Keratinocyte (primary cell): ENCODE measurements at regions not wholly inside any gene's neighbourhood (a gene's known extent, or its start where the extent isn't known, plus 50 kb on each side); places are given as distances from the start of the nearest gene placed in this dataset.
"Not testable (repeated sequence)": the region's sequence is repeated elsewhere in the genome, so short reads cannot be mapped to it uniquely, and the experiment has no call there.

Source experiments
- DNase-seq: peaks from one replicate; pipeline ENCODE4 v3.0.0-alpha.2; 2011; ENCODE audit warnings: low read depth, missing footprints, low spot score
- FAIRE-seq: peaks from 2 replicates; lab custom pipeline; 2011; peaks lifted over from hg19 to GRCh38; lab: Jason Lieb, UNC
- H2AFZ ChIP-seq: 2 replicates; pipeline ENCODE4 v1.6.0; 2012; ENCODE audit warnings: low read length, control low read depth, inconsistent platforms; ENCODE audit not compliant: control insufficient read depth
- H3K27ac ChIP-seq: 2 replicates; pipeline ENCODE4 v1.5.1; 2011; ENCODE audit warnings: low read length; ENCODE audit not compliant: control insufficient read depth, insufficient read depth
- H3K27me3 ChIP-seq: 3 replicates; pipeline ENCODE4 v1.6.0; 2011; ENCODE audit warnings: low read length; ENCODE audit not compliant: control insufficient read depth, insufficient read depth; ENCODE audit errors: extremely low read depth
- H3K36me3 ChIP-seq, 2 experiments: 2 replicates in 1 of 2; 3 replicates in 1 of 2; pipeline ENCODE4 v1.5.1; 2011; ENCODE audit warnings: low read length in 2 of 2, mild to moderate bottlenecking in 1 of 2; ENCODE audit not compliant: control insufficient read depth in 2 of 2, insufficient read depth in 2 of 2; ENCODE audit errors: extremely low read depth in 1 of 2
- H3K4me1 ChIP-seq: 3 replicates; pipeline ENCODE4 v1.5.1; 2011; ENCODE audit warnings: low read length; ENCODE audit not compliant: control insufficient read depth, insufficient read depth; ENCODE audit errors: extremely low read depth
- H3K4me2 ChIP-seq: 3 replicates; pipeline ENCODE4 v1.6.0; 2011; ENCODE audit warnings: low read depth, low read length; ENCODE audit not compliant: control insufficient read depth, insufficient read depth; ENCODE audit errors: extremely low read depth
- H3K4me3 ChIP-seq, 3 experiments: fragments of 200-600 bp in 1 of 3; sonication (generic) in 1 of 3; 2 replicates in 2 of 3; 3 replicates in 1 of 3; pipeline ENCODE4 v1.5.1; 2011 to 2016; ENCODE audit warnings: low read length in 3 of 3, mild to moderate bottlenecking in 3 of 3, control low read depth in 2 of 3, inconsistent platforms in 1 of 3, low read depth in 1 of 3, mixed read lengths in 1 of 3, mixed run types in 1 of 3, moderate library complexity in 1 of 3; ENCODE audit not compliant: control insufficient read depth in 2 of 3, insufficient read depth in 2 of 3; ENCODE audit errors: extremely low read depth in 1 of 3
- H3K79me2 ChIP-seq: 2 replicates; pipeline ENCODE4 v1.6.0; 2012; ENCODE audit warnings: low read length; ENCODE audit not compliant: control insufficient read depth, insufficient read depth
- H3K9ac ChIP-seq: 3 replicates; pipeline ENCODE4 v1.6.0; 2011; ENCODE audit warnings: low read length; ENCODE audit not compliant: control insufficient read depth, insufficient read depth; ENCODE audit errors: extremely low read depth
- H3K9me1 ChIP-seq: 3 replicates; pipeline ENCODE4 v1.6.0; 2011; ENCODE audit warnings: low read length; ENCODE audit not compliant: control insufficient read depth, insufficient read depth; ENCODE audit errors: extremely low read depth
- H3K9me3 ChIP-seq: 2 replicates; pipeline ENCODE4 v1.5.1; 2012; ENCODE audit warnings: low read depth, low read length; ENCODE audit not compliant: control insufficient read depth
- H4K20me1 ChIP-seq: 3 replicates; pipeline ENCODE4 v1.6.0; 2011; ENCODE audit warnings: low read length; ENCODE audit not compliant: control insufficient read depth, insufficient read depth; ENCODE audit errors: extremely low read depth
- EZH2 ChIP-seq: IDR thresholded peaks from one replicate; pipeline ENCODE4 v1.6.1; 2012; ENCODE audit warnings: inconsistent platforms, mild to moderate bottlenecking, low read length, moderate library complexity
- dilution Hi-C: fragments of 300-500 bp; cut with MboI; formaldehyde crosslinking; loops from one replicate; pipeline ENCODE4 v1.7.0; 2020; ENCODE audit warnings: low sequenced_read_pairs; ENCODE audit not compliant: extremely low pct_ligation_motif_present
- TF ChIP-seq, protein P1 (sequence below), 3 experiments: IDR thresholded peaks in 1 of 3; conservative IDR thresholded peaks in 1 of 3; optimal IDR thresholded peaks in 1 of 3; 2 replicates in 2 of 3; 3 replicates in 1 of 3; pipeline versions ENCODE3 to v1.5.1; 2011; ENCODE audit warnings: low read length in 3 of 3, mild to moderate bottlenecking in 3 of 3, moderate library complexity in 2 of 3, control low read depth in 1 of 3, inconsistent platforms in 1 of 3; ENCODE audit not compliant: insufficient read depth in 2 of 3; ENCODE audit errors: extremely low read depth in 1 of 3

DNA sequence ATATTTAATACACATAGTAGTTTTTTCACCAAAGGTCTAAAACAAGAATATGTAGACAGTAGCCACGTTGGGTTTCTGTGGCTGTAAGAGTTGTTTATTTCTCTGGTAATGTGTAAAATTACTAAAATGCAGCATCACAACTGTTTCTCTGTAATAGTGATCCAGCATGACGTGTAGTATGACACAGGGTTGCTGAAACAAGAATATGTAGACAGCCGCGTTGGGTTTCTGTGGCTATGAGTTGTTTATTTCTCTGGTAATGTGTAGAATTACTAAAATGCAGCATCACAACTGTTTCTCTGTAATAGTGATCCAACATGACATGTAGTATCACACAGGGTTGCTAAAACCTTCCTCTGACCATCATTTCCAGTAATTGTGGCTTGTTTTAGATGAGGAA, 153.6 kb upstream of the ZNF717 start:
- Histone ChIP-seq H3K4me3 (no peak overlapping the region), H3K27ac (no peak overlapping the region), H3K9me3 (no peaks in the 10 kb centered on the region), H3K9me1 (no peaks in the 10 kb centered on the region), H2AFZ (no peak overlapping the region), H4K20me1 (no peaks in the 10 kb centered on the region), H3K4me2 (no peak overlapping the region), H3K27me3 (no peaks in the 10 kb centered on the region), H3K79me2 (no peaks in the 10 kb centered on the region), H3K36me3 (no peaks in the 10 kb centered on the region), H3K4me1 (no peaks in the 10 kb centered on the region), H3K9ac (no peak overlapping the region)
- DNase-seq = no peak
- dilution Hi-C loops = no loop called here
- FAIRE-seq = no peak
- no peak for TF ChIP-seq EZH2
- TF ChIP-seq, protein P1, sequence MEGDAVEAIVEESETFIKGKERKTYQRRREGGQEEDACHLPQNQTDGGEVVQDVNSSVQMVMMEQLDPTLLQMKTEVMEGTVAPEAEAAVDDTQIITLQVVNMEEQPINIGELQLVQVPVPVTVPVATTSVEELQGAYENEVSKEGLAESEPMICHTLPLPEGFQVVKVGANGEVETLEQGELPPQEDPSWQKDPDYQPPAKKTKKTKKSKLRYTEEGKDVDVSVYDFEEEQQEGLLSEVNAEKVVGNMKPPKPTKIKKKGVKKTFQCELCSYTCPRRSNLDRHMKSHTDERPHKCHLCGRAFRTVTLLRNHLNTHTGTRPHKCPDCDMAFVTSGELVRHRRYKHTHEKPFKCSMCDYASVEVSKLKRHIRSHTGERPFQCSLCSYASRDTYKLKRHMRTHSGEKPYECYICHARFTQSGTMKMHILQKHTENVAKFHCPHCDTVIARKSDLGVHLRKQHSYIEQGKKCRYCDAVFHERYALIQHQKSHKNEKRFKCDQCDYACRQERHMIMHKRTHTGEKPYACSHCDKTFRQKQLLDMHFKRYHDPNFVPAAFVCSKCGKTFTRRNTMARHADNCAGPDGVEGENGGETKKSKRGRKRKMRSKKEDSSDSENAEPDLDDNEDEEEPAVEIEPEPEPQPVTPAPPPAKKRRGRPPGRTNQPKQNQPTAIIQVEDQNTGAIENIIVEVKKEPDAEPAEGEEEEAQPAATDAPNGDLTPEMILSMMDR (optimal IDR thresholded peaks at IDR 0.05 in 1 of 3, IDR thresholded peaks at IDR 0.05 in 1 of 3, conservative IDR thresholded peaks at IDR 0.05 in 1 of 3; ENCODE audit: extremely low read depth in 1 of 3, insufficient read depth in 2 of 3, low read length in 3 of 3) = no peak

DNA sequence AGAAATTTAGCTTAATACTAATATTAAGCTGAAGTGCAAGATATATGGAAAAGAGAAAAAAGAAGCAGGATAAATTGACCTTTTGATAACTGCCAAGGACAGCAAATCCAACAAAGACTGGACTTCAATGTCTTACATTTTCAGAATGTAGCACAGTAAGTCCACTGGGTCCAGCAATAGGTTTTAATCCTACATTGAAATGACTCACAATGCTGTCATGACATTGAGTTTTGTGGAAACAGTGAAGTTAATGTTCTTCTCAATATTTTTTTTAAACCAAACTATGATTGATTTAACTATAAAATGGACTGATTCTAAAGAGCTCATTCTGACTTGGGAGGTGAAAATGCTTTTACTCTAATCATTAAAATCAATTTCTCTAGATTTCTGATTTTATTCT, 166.6 kb upstream of the ZNF717 start:
- no peaks in the 10 kb centered on the region for H3K4me1 ChIP-seq
- H2AFZ ChIP-seq = no peak overlapping the region
- no peak overlapping the region for H3K4me2 ChIP-seq
- DNase-seq (no peak), FAIRE-seq (no peak)
- no peak overlapping the region for H3K4me3 ChIP-seq
- H3K9me1 ChIP-seq = no peaks in the 10 kb centered on the region
- no peaks in the 10 kb centered on the region for H4K20me1 ChIP-seq
- H3K9me3 ChIP-seq = no peaks in the 10 kb centered on the region
- H3K9ac ChIP-seq = no peak overlapping the region
- H3K36me3 ChIP-seq = no peaks in the 10 kb centered on the region
- dilution Hi-C loops = no loop called here
- no peak for TF ChIP-seq EZH2
- TF ChIP-seq, protein P1 (optimal IDR thresholded peaks at IDR 0.05 in 1 of 3, IDR thresholded peaks at IDR 0.05 in 1 of 3, conservative IDR thresholded peaks at IDR 0.05 in 1 of 3; ENCODE audit: extremely low read depth in 1 of 3, insufficient read depth in 2 of 3, low read length in 3 of 3) = no peak
- no peaks in the 10 kb centered on the region for H3K79me2 ChIP-seq
- H3K27me3 ChIP-seq = no peaks in the 10 kb centered on the region
- no peak overlapping the region for H3K27ac ChIP-seq

DNA sequence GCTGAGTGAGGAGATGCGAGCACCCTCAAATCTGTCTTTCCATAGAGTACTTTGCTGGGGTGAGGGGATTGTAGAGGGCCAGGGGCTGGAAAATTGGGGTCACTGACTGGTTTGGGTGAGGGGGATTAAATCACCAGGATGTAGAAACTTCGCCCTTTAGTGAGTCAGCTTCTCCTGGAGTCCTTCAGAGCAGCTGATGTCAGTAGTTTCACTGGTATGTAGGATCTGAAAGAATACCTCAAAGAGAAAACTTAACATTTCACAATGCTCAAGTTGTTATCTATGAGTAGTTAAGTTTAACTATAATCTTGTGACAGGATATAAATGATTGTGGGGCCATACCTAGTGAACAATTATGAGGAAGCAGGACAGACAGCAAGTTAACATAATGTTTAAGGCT, 174.7 kb upstream of the ZNF717 start:
- H3K9ac ChIP-seq, H2AFZ ChIP-seq, H3K9me3 ChIP-seq, H3K27ac ChIP-seq, H3K4me2 ChIP-seq, H3K4me1 ChIP-seq, H3K36me3 ChIP-seq, H4K20me1 ChIP-seq, FAIRE-seq, H3K79me2 ChIP-seq, H3K4me3 ChIP-seq, DNase-seq, dilution Hi-C loops, H3K9me1 ChIP-seq, H3K27me3 ChIP-seq: not testable (repeated sequence)

DNA sequence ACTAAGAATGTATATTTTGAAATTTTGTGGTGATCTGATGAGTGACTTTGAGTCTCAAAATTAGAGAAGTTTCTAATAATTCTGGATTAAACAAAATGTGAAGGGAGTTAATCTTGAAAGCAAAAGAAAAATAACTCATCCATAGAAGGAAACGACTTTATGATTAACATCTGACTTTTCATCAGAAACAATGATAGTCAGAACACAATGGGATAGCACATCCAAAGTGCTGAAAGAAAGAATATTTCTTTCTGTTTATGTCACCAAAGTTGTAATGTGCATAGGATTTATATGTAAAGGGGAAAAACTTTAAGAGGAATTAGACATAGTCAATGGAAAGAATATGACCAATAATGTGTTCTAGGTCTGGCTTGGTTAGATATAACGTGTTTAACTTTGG, 176.7 kb upstream of the ZNF717 start:
- DNase-seq, FAIRE-seq: not testable (repeated sequence)

More for the DNA sequence above, 176.7 kb upstream of the ZNF717 start:
- H3K27ac ChIP-seq, H3K9me3 ChIP-seq, H3K4me2 ChIP-seq, H3K79me2 ChIP-seq, H3K27me3 ChIP-seq, H3K9ac ChIP-seq, H3K9me1 ChIP-seq, H2AFZ ChIP-seq, H4K20me1 ChIP-seq, H3K4me3 ChIP-seq, H3K36me3 ChIP-seq, dilution Hi-C loops, H3K4me1 ChIP-seq: not testable (repeated sequence)
